Coronary artery (tissue), 2 donors: ENCODE measurements at regions not wholly inside any gene's neighbourhood (a gene's known extent, or its start where the extent isn't known, plus 50 kb on each side); places are given as distances from the start of the nearest gene placed in this dataset.

Source experiments
- DNase-seq: peaks from one replicate; pipeline ENCODE4 v3.0.0-alpha.2; 2017; ENCODE audit warnings: low spot score
- H3K27ac ChIP-seq, 2 donors: fragments of 200-600 bp; sonication (generic); one replicate each; pipeline ENCODE4 v1.5.1; 2016 to 2019
- H3K4me3 ChIP-seq: fragments of 200-600 bp; sonication (generic); 2 replicates; pipeline ENCODE4 v1.5.1; 2016; ENCODE audit warnings: mild to moderate bottlenecking, moderate library complexity
- CTCF ChIP-seq: fragments of 200-600 bp; sonication (generic); IDR thresholded peaks from one replicate; pipeline ENCODE4 v1.5.1; 2019; ENCODE audit warnings: antibody characterized with exemption

- Histone ChIP-seq H3K4me3 (no peak overlapping the region), H3K27ac (no peak overlapping the region)
- no peak for TF ChIP-seq CTCF
- no peak for DNase-seq
Observed at GRCh38 chr14:41280745-41281144, 325.9 kb upstream of the LRFN5 start.

- TF ChIP-seq CTCF = no peak
- DNase-seq = no peak
- H3K4me3 ChIP-seq = no peak overlapping the region
- no peak overlapping the region for H3K27ac ChIP-seq
Observed at GRCh38 chr14:41277450-41277849, 329.2 kb upstream of the LRFN5 start.

GRCh38 chr14:41257476-41257875 lies 349.2 kb upstream of the LRFN5 start:
- no peak for TF ChIP-seq CTCF
- no peak overlapping the region for H3K27ac ChIP-seq
- DNase-seq = no peak
- H3K4me3 ChIP-seq = no peak overlapping the region

- no peak for DNase-seq
- H3K4me3 ChIP-seq = no peak overlapping the region
- no peak for TF ChIP-seq CTCF
- H3K27ac ChIP-seq = no peak overlapping the region
Observed at GRCh38 chr14:41235466-41235865, 371.2 kb upstream of the LRFN5 start.

- no peak for TF ChIP-seq CTCF
- H3K4me3 ChIP-seq = no peak overlapping the region
- DNase-seq = no peak
- H3K27ac ChIP-seq = no peak overlapping the region
Observed at GRCh38 chr14:41230683-41231082, 376.0 kb upstream of the LRFN5 start.

- no peak for DNase-seq
- Histone ChIP-seq H3K4me3 (no peak overlapping the region), H3K27ac (no peak overlapping the region)
- no peak for TF ChIP-seq CTCF
Observed at GRCh38 chr14:41229824-41230223, 376.9 kb upstream of the LRFN5 start.

GRCh38 chr14:41225433-41225832 lies 381.2 kb upstream of the LRFN5 start:
- TF ChIP-seq CTCF = no peak
- Histone ChIP-seq H3K4me3 (no peak overlapping the region), H3K27ac (no peak overlapping the region)
- no peak for DNase-seq
